H9 (cell line): ENCODE measurements at regions not wholly inside any gene's neighbourhood (a gene's known extent, or its start where the extent isn't known, plus 50 kb on each side); places are given as distances from the start of the nearest gene placed in this dataset.

Experiments
- DNase-seq: peaks from one replicate; pipeline ENCODE4 v3.0.0-alpha.2; 2017
- H2AFZ ChIP-seq: one replicate; pipeline ENCODE4 v1.6.1; 2013; ENCODE audit warnings: mild to moderate bottlenecking, low read length, control low read depth, moderate library complexity
- H2AK5ac ChIP-seq: 2 replicates; pipeline ENCODE4 v1.6.1; 2013; ENCODE audit warnings: low read length, control low read depth, mixed read lengths; ENCODE audit not compliant: insufficient read length
- H2BK120ac ChIP-seq: one replicate; pipeline ENCODE4 v1.6.1; 2013; ENCODE audit warnings: low read depth, mild to moderate bottlenecking, low read length, control low read depth, inconsistent platforms; ENCODE audit not compliant: poor library complexity, severe bottlenecking
- H2BK12ac ChIP-seq: 2 replicates; pipeline ENCODE4 v1.6.1; 2013; ENCODE audit warnings: low read length, control low read depth, mixed read lengths, low read depth; ENCODE audit not compliant: insufficient read length
- H2BK15ac ChIP-seq: 2 replicates; pipeline ENCODE4 v1.6.1; 2013; ENCODE audit warnings: low read depth, low read length, control low read depth
- H2BK20ac ChIP-seq: one replicate; pipeline ENCODE4 v1.6.1; 2013; ENCODE audit warnings: low read depth, mild to moderate bottlenecking, low read length, control low read depth, inconsistent platforms; ENCODE audit not compliant: poor library complexity, severe bottlenecking
- H2BK5ac ChIP-seq: 2 replicates; pipeline ENCODE4 v1.6.1; 2013; ENCODE audit warnings: low read length, control low read depth, mixed read lengths; ENCODE audit not compliant: insufficient read length
- H3K14ac ChIP-seq: 2 replicates; pipeline ENCODE4 v1.6.1; 2013; ENCODE audit warnings: low read length, control low read depth; ENCODE audit not compliant: insufficient read depth
- H3K18ac ChIP-seq: 2 replicates; pipeline ENCODE4 v1.6.1; 2013; ENCODE audit warnings: low read depth, mild to moderate bottlenecking, mixed read lengths, low read length, control low read depth; ENCODE audit not compliant: insufficient read length
- H3K23ac ChIP-seq: 2 replicates; pipeline ENCODE4 v1.6.1; 2013; ENCODE audit warnings: low read length, control low read depth, mixed read lengths, low read depth; ENCODE audit not compliant: insufficient read length
- H3K23me2 ChIP-seq: 2 replicates; pipeline ENCODE4 v1.6.1; 2013; ENCODE audit warnings: low read depth, mild to moderate bottlenecking, mixed read lengths, low read length, control low read depth; ENCODE audit not compliant: insufficient read length, poor library complexity, severe bottlenecking
- H3K27ac ChIP-seq: 2 replicates; pipeline ENCODE4 v1.5.1; 2013; ENCODE audit warnings: low read length, control low read depth, mixed read lengths, low read depth; ENCODE audit not compliant: insufficient read length
- H3K27me3 ChIP-seq: 2 replicates; pipeline ENCODE4 v1.6.1; 2013; ENCODE audit warnings: low read length, control low read depth, inconsistent platforms; ENCODE audit not compliant: insufficient read depth
- H3K4ac ChIP-seq: 2 replicates; pipeline ENCODE4 v1.6.1; 2013; ENCODE audit warnings: low read depth, mild to moderate bottlenecking, control low read depth, inconsistent platforms, low read length, moderate library complexity
- H3K4me1 ChIP-seq: 2 replicates; pipeline ENCODE4 v1.6.1; 2013; ENCODE audit warnings: low read length, control low read depth, inconsistent platforms; ENCODE audit not compliant: insufficient read depth
- H3K4me2 ChIP-seq: 2 replicates; pipeline ENCODE4 v1.6.1; 2013; ENCODE audit warnings: low read length, control low read depth, mixed read lengths; ENCODE audit not compliant: insufficient read length, insufficient read depth
- H3K56ac ChIP-seq: 2 replicates; pipeline ENCODE4 v1.6.1; 2013; ENCODE audit warnings: low read depth, mild to moderate bottlenecking, mixed read lengths, low read length, control low read depth; ENCODE audit not compliant: insufficient read length
- H3K79me1 ChIP-seq: 2 replicates; pipeline ENCODE4 v1.6.1; 2013; ENCODE audit warnings: low read depth, mild to moderate bottlenecking, moderate library complexity, low read length, control low read depth, inconsistent platforms; ENCODE audit not compliant: insufficient read depth, poor library complexity, severe bottlenecking
- H3K79me2 ChIP-seq: 2 replicates; pipeline ENCODE4 v1.6.1; 2013; ENCODE audit warnings: low read length, control low read depth, inconsistent platforms; ENCODE audit not compliant: insufficient read depth
- H3K9ac ChIP-seq: 2 replicates; pipeline ENCODE4 v1.6.1; 2013; ENCODE audit warnings: low read length, control low read depth, mixed read lengths; ENCODE audit not compliant: insufficient read length; ENCODE audit errors: extremely low read depth
- H3K9me3 ChIP-seq: one replicate; pipeline ENCODE4 v1.6.1; 2013; ENCODE audit warnings: low read depth, low read length, inconsistent platforms; ENCODE audit not compliant: control insufficient read depth
- H3T11ph ChIP-seq: one replicate; pipeline ENCODE4 v1.6.1; 2013; ENCODE audit warnings: mild to moderate bottlenecking, low read length, control low read depth, inconsistent platforms
- H4K20me1 ChIP-seq: one replicate; pipeline ENCODE4 v1.6.1; 2013; ENCODE audit not compliant: control insufficient read depth, insufficient read length, insufficient read depth
- H4K5ac ChIP-seq: 2 replicates; pipeline ENCODE4 v1.6.1; 2013; ENCODE audit warnings: low read depth, mild to moderate bottlenecking, mixed read lengths, low read length, control low read depth; ENCODE audit not compliant: insufficient read length
- H4K8ac ChIP-seq: replicated peaks from 2 replicates; pipeline ENCODE4 v1.6.1; 2013; ENCODE audit warnings: low read length, control low read depth, mixed read lengths, low read depth; ENCODE audit not compliant: insufficient read length
- H4K91ac ChIP-seq: 2 replicates; pipeline ENCODE4 v1.6.1; 2013; ENCODE audit warnings: low read depth, mild to moderate bottlenecking, moderate library complexity, mixed read lengths, low read length, control low read depth; ENCODE audit not compliant: insufficient read length
- H3K27ac Mint-ChIP-seq, 3 experiments: 2 replicates in 2 of 3; 3 replicates in 1 of 3; pipeline ENCODE4 v1.8.0; 2020 to 2021; ENCODE audit warnings: mixed read lengths in 3 of 3, mild to moderate bottlenecking in 1 of 3, moderate library complexity in 1 of 3
- H3K27me3 Mint-ChIP-seq: 2 replicates; pipeline ENCODE4 v1.8.0; 2021; ENCODE audit warnings: low read depth, mild to moderate bottlenecking, moderate library complexity, mixed read lengths
- H3K36me3 Mint-ChIP-seq, 3 experiments: 2 replicates in 2 of 3; 3 replicates in 1 of 3; pipeline ENCODE4 v1.8.0; 2020 to 2021; ENCODE audit warnings: low read depth in 3 of 3, mixed read lengths in 3 of 3; ENCODE audit not compliant: insufficient read depth in 1 of 3
- H3K4me1 Mint-ChIP-seq, 2 experiments: 2 replicates each; pipeline ENCODE4 v1.8.0; 2020; ENCODE audit warnings: mixed read lengths in 2 of 2
- H3K4me3 Mint-ChIP-seq, 2 experiments: 2 replicates in 1 of 2; 3 replicates in 1 of 2; pipeline ENCODE4 v1.8.0; 2020 to 2021; ENCODE audit warnings: mild to moderate bottlenecking in 2 of 2, mixed read lengths in 2 of 2, moderate library complexity in 1 of 2
- H3K9me3 Mint-ChIP-seq, 2 experiments: 2 replicates in 1 of 2; 3 replicates in 1 of 2; pipeline ENCODE4 v1.8.0; 2020; ENCODE audit warnings: mild to moderate bottlenecking in 2 of 2, mixed read lengths in 2 of 2, moderate library complexity in 1 of 2
- WGBS: extraction: QIAGEN DNeasy Blood & Tissue Kit; methylation state at CpG from one replicate; pipeline ENCODE4 v1.1.7; 2013; ENCODE audit warnings: missing lambda C conversion rate, low lambda C conversion rate, mixed read lengths; ENCODE audit not compliant: insufficient read length; ENCODE audit errors: extremely low coverage; 5-methylcytosine and 5-hydroxymethylcytosine counted together
- TF ChIP-seq, protein P1 (sequence below): fragments of 200-600 bp; sonication (generic); conservative IDR thresholded peaks from 3 replicates; pipeline ENCODE4 v1.8.0; 2021; ENCODE audit warnings: antibody characterized with exemption, mild to moderate bottlenecking

DNA sequence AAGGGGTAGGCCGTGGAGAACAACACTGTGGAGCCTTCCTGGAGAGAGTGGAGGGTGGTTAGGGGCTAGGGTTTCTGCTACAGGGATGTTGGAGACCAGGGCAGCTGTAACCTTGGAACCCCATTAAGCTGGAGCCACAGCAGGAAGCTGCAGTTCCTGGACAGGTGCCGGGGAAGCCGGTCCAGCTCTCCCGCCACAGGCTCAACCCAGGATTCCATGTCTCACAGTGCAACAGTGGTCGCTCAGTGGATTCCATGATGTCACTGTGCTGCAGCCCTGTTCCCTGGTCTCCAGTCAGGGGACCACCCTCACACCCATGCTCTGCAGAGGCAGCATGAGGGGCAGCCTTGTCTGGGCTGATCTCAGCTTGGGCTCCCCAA is 264.6 kb upstream of the CDYL start:
- H2BK12ac ChIP-seq: no peak overlapping the region
- no peaks in the 10 kb centered on the region; the same call in 1 of the 2 replicates for H3K4me1 ChIP-seq
- H3K79me1 ChIP-seq: no peaks in the 10 kb centered on the region
- no peak overlapping the region for H3K56ac ChIP-seq
- H4K5ac ChIP-seq: no peak overlapping the region
- H3K9me3 Mint-ChIP-seq: peaks cover 5 to 6% of the 10 kb centered on the region in 2 experiments; a peak in 4 of 5 replicates
- no peak overlapping the region for H3K18ac ChIP-seq
- H2BK120ac ChIP-seq: no peak overlapping the region
- WGBS: no CpG with 5 or more reads among the region's 5 CpGs
- no peak overlapping the region for H3K4me2 ChIP-seq
- no peak overlapping the region for H2BK20ac ChIP-seq
- H3K36me3 Mint-ChIP-seq: peaks cover 4 to 17% (median 12%) of the 10 kb centered on the region in 3 experiments; a peak in 5 of 7 replicates
- H3K14ac ChIP-seq: 0 out of 2 replicates have a peak overlapping the region, but pooled peaks have one; percentile 28
- H4K91ac ChIP-seq: no peak overlapping the region
- no peak overlapping the region for H3T11ph ChIP-seq
- H3K27ac Mint-ChIP-seq: no peak overlapping the region
- H2BK15ac ChIP-seq: no peak overlapping the region
- no peak overlapping the region for H3K9ac ChIP-seq
- no peak for DNase-seq
- no peak overlapping the region for H3K27ac ChIP-seq
- TF ChIP-seq, protein P1, sequence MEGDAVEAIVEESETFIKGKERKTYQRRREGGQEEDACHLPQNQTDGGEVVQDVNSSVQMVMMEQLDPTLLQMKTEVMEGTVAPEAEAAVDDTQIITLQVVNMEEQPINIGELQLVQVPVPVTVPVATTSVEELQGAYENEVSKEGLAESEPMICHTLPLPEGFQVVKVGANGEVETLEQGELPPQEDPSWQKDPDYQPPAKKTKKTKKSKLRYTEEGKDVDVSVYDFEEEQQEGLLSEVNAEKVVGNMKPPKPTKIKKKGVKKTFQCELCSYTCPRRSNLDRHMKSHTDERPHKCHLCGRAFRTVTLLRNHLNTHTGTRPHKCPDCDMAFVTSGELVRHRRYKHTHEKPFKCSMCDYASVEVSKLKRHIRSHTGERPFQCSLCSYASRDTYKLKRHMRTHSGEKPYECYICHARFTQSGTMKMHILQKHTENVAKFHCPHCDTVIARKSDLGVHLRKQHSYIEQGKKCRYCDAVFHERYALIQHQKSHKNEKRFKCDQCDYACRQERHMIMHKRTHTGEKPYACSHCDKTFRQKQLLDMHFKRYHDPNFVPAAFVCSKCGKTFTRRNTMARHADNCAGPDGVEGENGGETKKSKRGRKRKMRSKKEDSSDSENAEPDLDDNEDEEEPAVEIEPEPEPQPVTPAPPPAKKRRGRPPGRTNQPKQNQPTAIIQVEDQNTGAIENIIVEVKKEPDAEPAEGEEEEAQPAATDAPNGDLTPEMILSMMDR: no peak
- no peak overlapping the region for H3K4ac ChIP-seq
- H4K20me1 ChIP-seq: no peaks in the 10 kb centered on the region
- no peak overlapping the region for H4K8ac ChIP-seq
- H3K23me2 ChIP-seq: no peaks in the 10 kb centered on the region
- H2BK5ac ChIP-seq: no peak overlapping the region
- H3K4me1 Mint-ChIP-seq: peaks cover 34 to 35% of the 10 kb centered on the region in 2 experiments
- H3K27me3 ChIP-seq: no peaks in the 10 kb centered on the region
- H3K79me2 ChIP-seq: no peaks in the 10 kb centered on the region
- H2AK5ac ChIP-seq: no peak overlapping the region
- no peak overlapping the region for H2AFZ ChIP-seq
- no peak overlapping the region for H3K4me3 Mint-ChIP-seq
- no peak overlapping the region for H3K23ac ChIP-seq
- H3K9me3 ChIP-seq: no peaks in the 10 kb centered on the region
- H3K27me3 Mint-ChIP-seq: peaks cover 15% of the 10 kb centered on the region
